GM12878 (cell line): ENCODE measurements at regions not wholly inside any gene's neighbourhood (a gene's known extent, or its start where the extent isn't known, plus 50 kb on each side); places are given as distances from the start of the nearest gene placed in this dataset.
A peak's percentile ranks its signal among the peaks of the same experiment; 100 is the strongest.

Experiments
- ATAC-seq: fragments of 200-7000 bp; cut with Tn5 transposase; 3 replicates; pipeline ENCODE4 v1.9.1; 2020; ENCODE audit warnings: mild to moderate bottlenecking, moderate library complexity
- BruUV-seq: library from RNA; stranded (reverse); fragments of 400-500 nt; replicated peaks from 2 replicates; lab custom pipeline; 2021; lab: Mats Ljungman, UMichigan
- CTCF ChIA-PET: fragments of 300-600 bp; sonication (Branson Sonifier 250); formaldehyde crosslinking; extraction: SDS; loops from one replicate; lab custom pipeline; 2021; ENCODE audit warnings: inconsistent platforms; lab: Yijun Ruan, JAX
- POLR2A ChIA-PET: fragments of 350-600 bp; formaldehyde crosslinking; extraction: SDS; loops from one replicate; lab custom pipeline; 2021; ENCODE audit warnings: inconsistent platforms; lab: Charles Lee
- RAD21 ChIA-PET: fragments of 300-600 bp; sonication (Branson Sonifier 250); formaldehyde crosslinking; loops from one replicate; lab custom pipeline; 2023; ENCODE audit warnings: antibody characterized with exemption; ENCODE audit not compliant: unreplicated experiment; lab: Charles Lee
- SMC1A ChIA-PET: fragments of 300-600 bp; sonication (Branson Sonifier 250); formaldehyde crosslinking; loops from one replicate; lab custom pipeline; 2023; ENCODE audit not compliant: unreplicated experiment, uncharacterized antibody; lab: Charles Lee
- DNase-seq: peaks from one replicate; pipeline ENCODE4 v3.0.0-alpha.2; 2011; ENCODE audit warnings: low read depth, low spot score
- FAIRE-seq: peaks from 3 replicates; lab custom pipeline; 2011; peaks lifted over from hg19 to GRCh38; lab: Jason Lieb, UNC
- H2AFZ ChIP-seq: 2 replicates; pipeline ENCODE4 v1.6.0; 2011; ENCODE audit warnings: low read depth, low read length, control low read depth; ENCODE audit not compliant: control insufficient read depth
- H3K27ac ChIP-seq: 2 replicates; pipeline ENCODE4 v1.5.1; 2011; ENCODE audit warnings: control low read depth; ENCODE audit not compliant: control insufficient read depth, insufficient read depth
- H3K27me3 ChIP-seq, 2 experiments: replicated peaks in 1 of 2; 2 replicates each; pipeline versions ENCODE4 v1.6.0 to v1.6.1; 2011; ENCODE audit warnings: low read length in 1 of 2; ENCODE audit not compliant: control insufficient read depth in 2 of 2, insufficient read depth in 2 of 2
- H3K36me3 ChIP-seq, 2 experiments: 2 replicates each; pipeline ENCODE4 v1.5.1; 2011; ENCODE audit warnings: low read length in 1 of 2; ENCODE audit not compliant: control insufficient read depth in 2 of 2, insufficient read depth in 2 of 2
- H3K4me1 ChIP-seq: 2 replicates; pipeline ENCODE4 v1.6.1; 2011; ENCODE audit warnings: mild to moderate bottlenecking, low read length, moderate library complexity, mixed read lengths; ENCODE audit not compliant: control insufficient read depth, insufficient read depth
- H3K4me2 ChIP-seq: 2 replicates; pipeline ENCODE4 v1.6.0; 2011; ENCODE audit warnings: control low read depth; ENCODE audit not compliant: control insufficient read depth, insufficient read depth
- H3K4me3 ChIP-seq: fragments of 200-600 bp; sonication (generic); 2 replicates; pipeline ENCODE4 v1.5.1; 2016
- H3K79me2 ChIP-seq: 2 replicates; pipeline ENCODE4 v1.6.0; 2011; ENCODE audit warnings: low read length; ENCODE audit not compliant: control insufficient read depth, insufficient read depth
- H3K9ac ChIP-seq: 2 replicates; pipeline ENCODE4 v1.8.0; 2011; ENCODE audit warnings: low read length, control low read depth, mixed read lengths; ENCODE audit not compliant: control insufficient read depth, insufficient read depth
- H3K9me3 ChIP-seq: replicated peaks from 3 replicates; pipeline ENCODE4 v1.5.1; 2011; ENCODE audit warnings: mild to moderate bottlenecking, low read length; ENCODE audit not compliant: control insufficient read depth, insufficient read depth
- H4K20me1 ChIP-seq: 2 replicates; pipeline ENCODE4 v1.6.0; 2011; ENCODE audit not compliant: control insufficient read depth, insufficient read depth
- ASH2L ChIP-seq: fragments of 300-600, 200-600 bp; sonication (generic); IDR thresholded peaks from 2 replicates; pipeline ENCODE4 v1.6.1; 2017; ENCODE audit warnings: low read depth, mild to moderate bottlenecking, borderline replicate concordance
- BRCA1 ChIP-seq: IDR thresholded peaks from 2 replicates; pipeline ENCODE4 v1.6.1; 2011; ENCODE audit warnings: low read depth, low read length, improper control_type of control experiment
- CBX3 ChIP-seq: fragments of 200-600 bp; sonication (generic); IDR thresholded peaks from 2 replicates; pipeline ENCODE4 v1.6.1; 2016; ENCODE audit warnings: low read depth, borderline replicate concordance
- CHD4 ChIP-seq: fragments of 200-600 bp; sonication (generic); IDR thresholded peaks from 2 replicates; pipeline ENCODE4 v1.6.1; 2016; ENCODE audit warnings: mild to moderate bottlenecking
- DPF2 ChIP-seq: fragments of 450-650 bp; IDR thresholded peaks from 2 replicates; pipeline ENCODE4 v1.6.1; 2017; ENCODE audit warnings: mild to moderate bottlenecking
- EGR1 ChIP-seq, 2 experiments: IDR thresholded peaks; 1 replicate in 1 of 2; 2 replicates in 1 of 2; pipeline ENCODE4 v1.6.1; 2011 to 2012; ENCODE audit warnings: low read depth in 2 of 2, low read length in 2 of 2, borderline replicate concordance in 1 of 2, mild to moderate bottlenecking in 1 of 2, moderate library complexity in 1 of 2
- HDAC6 ChIP-seq: fragments of 200-600 bp; sonication (generic); IDR thresholded peaks from one replicate; pipeline ENCODE4 v1.8.0; 2017; ENCODE audit warnings: antibody characterized with exemption; ENCODE audit not compliant: unreplicated experiment
- HSF1 ChIP-seq: fragments of 150-350 bp; IDR thresholded peaks from 2 replicates; pipeline ENCODE4 v1.6.1; 2014; ENCODE audit warnings: mild to moderate bottlenecking, low read depth, low read length
- KLF5 ChIP-seq: fragments of 450-650 bp; IDR thresholded peaks from 2 replicates; pipeline ENCODE4 v1.6.1; 2014; ENCODE audit warnings: mild to moderate bottlenecking; ENCODE audit not compliant: partially characterized antibody
- MYC ChIP-seq: IDR thresholded peaks from 2 replicates; pipeline ENCODE4 v1.6.1; 2011; ENCODE audit warnings: mild to moderate bottlenecking, low read length, moderate library complexity, inconsistent platforms; ENCODE audit not compliant: insufficient read depth, insufficient replicate concordance, insufficient read length, severe bottlenecking
- NBN ChIP-seq: fragments of 450-650 bp; IDR thresholded peaks from 2 replicates; pipeline ENCODE4 v1.6.1; 2016
- POLR2AphosphoS2 ChIP-seq: IDR thresholded peaks from 2 replicates; pipeline ENCODE4 v1.6.1; 2011; ENCODE audit warnings: low read depth, mild to moderate bottlenecking, low read length, improper control_type of control experiment, moderate library complexity
- RAD21 ChIP-seq: IDR thresholded peaks from 2 replicates; pipeline ENCODE4 v1.6.1; 2011; ENCODE audit warnings: mild to moderate bottlenecking, low read depth, low read length, moderate library complexity; ENCODE audit not compliant: insufficient read depth
- RBBP5 ChIP-seq: fragments of 200-600 bp; sonication (generic); conservative IDR thresholded peaks from 2 replicates; pipeline ENCODE4 v1.6.1; 2016
- SIX5 ChIP-seq: IDR thresholded peaks from 2 replicates; pipeline ENCODE4 v1.6.1; 2011; ENCODE audit warnings: mild to moderate bottlenecking, low read depth, low read length, moderate library complexity; ENCODE audit not compliant: severe bottlenecking
- SMARCA5 ChIP-seq: fragments of 450-650 bp; IDR thresholded peaks from 2 replicates; pipeline ENCODE4 v1.6.1; 2017; ENCODE audit warnings: mild to moderate bottlenecking
- SRF ChIP-seq, 2 experiments: IDR thresholded peaks; 2 replicates each; pipeline ENCODE4 v1.6.1; 2011; ENCODE audit warnings: low read depth in 2 of 2, low read length in 2 of 2, mild to moderate bottlenecking in 1 of 2, moderate library complexity in 1 of 2
- TARDBP ChIP-seq: IDR thresholded peaks from 2 replicates; pipeline ENCODE4 v1.6.1; 2016; ENCODE audit warnings: borderline replicate concordance
- TCF3 ChIP-seq: IDR thresholded peaks from 2 replicates; pipeline ENCODE4 v1.6.1; 2012; ENCODE audit warnings: low read depth, mild to moderate bottlenecking, low read length, borderline replicate concordance; ENCODE audit not compliant: insufficient read depth
- USF2 ChIP-seq: IDR thresholded peaks from 2 replicates; pipeline ENCODE4 v1.6.1; 2011; ENCODE audit warnings: low read depth, low read length, improper control_type of control experiment, borderline replicate concordance
- ZBED1 ChIP-seq: IDR thresholded peaks from 2 replicates; pipeline ENCODE4 v1.6.1; 2016; ENCODE audit warnings: borderline replicate concordance
- WGBS: methylation state at CpG from one replicate; pipeline ENCODE4 v1.1.6; 2016; ENCODE audit warnings: low lambda C conversion rate; ENCODE audit not compliant: insufficient replicate concordance, insufficient coverage; ENCODE audit errors: missing lambda C conversion rate; 5-methylcytosine and 5-hydroxymethylcytosine counted together
- in situ Hi-C: fragments of 300-500 bp; cut with MboI; formaldehyde crosslinking; loops from 9 replicates; pipeline ENCODE4 v1.14.3; 2018; ENCODE audit warnings: mixed read lengths
- intact Hi-C: fragments of 100-400 bp; cut with micrococcal nuclease; formaldehyde crosslinking; loops from one replicate; pipeline ENCODE4 v1.14.2; 2022; ENCODE audit not compliant: unreplicated experiment

- no peaks in the 10 kb centered on the region for H3K27me3 ChIP-seq
- no peak overlapping the region for H3K4me3 ChIP-seq
- in situ Hi-C loops (no loop called here), intact Hi-C loops (loop anchor here (2.0 kb wide), 1 partner anchor 24 kb away; no protein-coding TSS in a partner anchor)
- H3K4me2 ChIP-seq = peak overlapping the region; percentile 62
- ATAC-seq (peak; percentile 82), FAIRE-seq (no peak), DNase-seq (no peak)
- BruUV-seq = no TSS peak
- H4K20me1 ChIP-seq = no peaks in the 10 kb centered on the region
- H2AFZ ChIP-seq = no peak overlapping the region
- CTCF ChIA-PET = interaction anchor here (0.6 to 16.7 kb wide), 19 partner anchors 8 to 637 kb away, joined by 3 to 712 read pairs (median 11); partner anchors contain the start of gene TNFAIP3
- no peaks in the 10 kb centered on the region for H3K36me3 ChIP-seq
- 33% methylated on average over 3 of the region's 3 CpGs for WGBS
- POLR2A ChIA-PET = interaction anchor here (0.7 to 2.5 kb wide), 7 partner anchors 24 to 83 kb away, joined by 3 to 7 read pairs (median 4); no protein-coding TSS in a partner anchor
- H3K27ac ChIP-seq = no peak overlapping the region
- peaks cover 27% of the 10 kb centered on the region for H3K4me1 ChIP-seq
- SMC1A ChIA-PET = interaction anchor here (1.0 to 34.9 kb wide), 25 partner anchors 9 to 873 kb away, joined by 3 to 1237 read pairs (median 6); partner anchors contain the start of gene TNFAIP3
- no peaks in the 10 kb centered on the region for H3K9me3 ChIP-seq
- H3K9ac ChIP-seq = no peak overlapping the region
- no peaks in the 10 kb centered on the region for H3K79me2 ChIP-seq
- RAD21 ChIA-PET = interaction anchor here (1.0 to 19.0 kb wide), 20 partner anchors 9 to 529 kb away, joined by 3 to 774 read pairs (median 9); partner anchors contain the start of gene TNFAIP3
- TF ChIP-seq SIX5 (no peak), NBN (0 out of 2 replicates have a peak, but pooled peaks have one; percentile 18), SMARCA5 (0 out of 2 replicates have a peak, but pooled peaks have one; percentile 33), USF2 (no peak), EGR1 (IDR thresholded peaks at IDR 0.05; ENCODE audit: borderline replicate concordance in 1 of 2, low read depth in 2 of 2, low read length in 2 of 2) (no peak), DPF2 (peak; percentile 45; the same call in 1 of the 2 replicates), MYC (no peak), TARDBP (no peak), TCF3 (no peak), POLR2AphosphoS2 (no peak), BRCA1 (no peak), RAD21 (peak; percentile 89), SRF (IDR thresholded peaks at IDR 0.05; ENCODE audit: low read depth in 2 of 2, low read length in 2 of 2) (no peak), ZBED1 (no peak), RBBP5 (no peak), CBX3 (no peak), HDAC6 (no peak), HSF1 (no peak), ASH2L (no peak), CHD4 (no peak), KLF5 (no peak)
These were observed 84.1 kb downstream of the TNFAIP3 start for GRCh38 chr6:137951064-137951597.
